Hematopoietic multipotent progenitor cell treated with erythropoietin and hydrocortisone succinate and interleukin-3 and kit ligand, for 4 days (in vitro differentiated cells): ENCODE measurements at regions not wholly inside any gene's neighbourhood (a gene's known extent, or its start where the extent isn't known, plus 50 kb on each side); places are given as distances from the start of the nearest gene placed in this dataset.

Experiments used
- DNase-seq: peaks from one replicate; pipeline ENCODE4 v3.0.0-alpha.2; 2015

DNA sequence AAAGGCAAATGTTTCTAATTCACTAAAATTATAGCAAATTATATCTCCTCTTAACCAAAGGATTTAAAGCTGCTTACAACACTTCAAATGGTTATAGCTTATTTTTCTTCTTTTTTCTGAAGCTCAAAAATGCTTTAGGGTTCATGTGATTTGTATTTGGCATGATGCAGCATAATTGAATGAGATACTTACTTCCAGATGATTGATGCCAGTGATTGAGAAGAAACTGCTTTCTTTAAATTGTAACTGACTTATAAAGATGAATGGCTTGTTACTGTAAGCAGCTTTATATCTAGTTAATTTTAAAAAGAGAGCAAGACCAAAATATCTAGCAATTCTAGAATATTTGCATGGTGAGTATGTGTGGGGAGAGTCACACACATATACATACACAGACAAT is 270.7 kb upstream of the THRB start:
- DNase-seq = no peak

DNA sequence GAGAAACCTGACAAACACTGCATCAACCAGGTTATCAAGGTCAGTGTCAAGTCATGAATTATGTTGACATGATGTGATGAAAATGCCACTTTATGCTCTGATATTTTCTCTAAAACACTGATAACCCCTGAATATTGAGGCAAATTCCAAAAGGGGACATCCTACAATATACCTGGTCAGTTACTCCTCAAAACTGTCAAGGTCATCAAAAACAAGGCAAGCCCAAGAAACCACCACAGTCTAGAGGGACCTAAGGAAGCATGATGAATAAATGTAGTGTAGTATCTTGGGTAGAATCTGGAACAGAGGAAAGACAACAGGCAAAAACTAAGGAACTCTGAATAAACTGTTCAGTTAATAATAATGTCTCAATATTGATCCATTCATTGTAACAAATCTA is 275.3 kb upstream of the THRB start:
- DNase-seq = no peak

- peak; percentile 82 for DNase-seq
Observed at GRCh38 chr3:24773798-24774197, 279.1 kb upstream of the THRB start.

- no peak for DNase-seq
Observed at GRCh38 chr3:24780991-24781390, 286.3 kb upstream of the THRB start.

DNA sequence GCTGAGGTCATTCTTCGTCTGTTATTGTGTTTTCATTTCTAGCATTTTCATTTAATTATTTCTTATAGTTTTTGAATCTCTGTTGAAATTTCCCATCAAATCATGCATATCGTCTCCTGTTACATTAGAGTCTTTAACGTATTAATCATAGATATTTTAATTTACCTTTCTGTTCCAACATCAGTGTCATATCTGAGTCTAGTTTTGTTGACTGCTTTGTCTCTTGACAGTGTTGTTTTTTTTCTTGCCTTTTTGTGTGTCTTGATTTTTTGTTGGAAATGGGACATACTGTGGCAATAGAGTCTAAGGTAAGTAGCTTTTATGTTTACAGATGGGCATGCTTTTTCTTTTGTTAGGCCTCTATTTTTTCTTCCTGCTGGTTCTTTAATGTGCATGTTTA is 286.8 kb upstream of the THRB start:
- DNase-seq = no peak

- no peak for DNase-seq
Observed at GRCh38 chr3:24793896-24794295, 299.2 kb upstream of the THRB start.

GRCh38 chr3:24802614-24803013 is 308.0 kb upstream of the THRB start:
- no peak for DNase-seq

DNA sequence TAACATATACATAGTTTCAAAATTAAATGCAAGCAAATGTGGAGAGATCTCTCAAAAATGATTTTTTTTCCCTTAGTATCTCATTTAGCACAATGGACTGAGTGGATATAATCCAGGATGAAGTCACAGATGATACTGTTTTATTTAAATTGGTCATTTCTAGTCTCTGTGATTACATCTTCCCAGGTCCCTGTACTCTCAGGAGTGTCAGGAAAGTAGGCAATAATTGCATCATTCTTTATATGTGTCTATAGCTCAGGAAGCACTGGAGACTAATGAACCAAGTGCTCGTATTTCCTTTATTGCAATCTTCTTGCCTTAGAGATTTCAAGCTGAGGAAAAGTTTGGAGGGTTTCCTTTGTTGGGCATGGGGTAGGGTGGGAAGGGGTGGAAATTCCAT is 309.4 kb upstream of the THRB start:
- no peak for DNase-seq

DNA sequence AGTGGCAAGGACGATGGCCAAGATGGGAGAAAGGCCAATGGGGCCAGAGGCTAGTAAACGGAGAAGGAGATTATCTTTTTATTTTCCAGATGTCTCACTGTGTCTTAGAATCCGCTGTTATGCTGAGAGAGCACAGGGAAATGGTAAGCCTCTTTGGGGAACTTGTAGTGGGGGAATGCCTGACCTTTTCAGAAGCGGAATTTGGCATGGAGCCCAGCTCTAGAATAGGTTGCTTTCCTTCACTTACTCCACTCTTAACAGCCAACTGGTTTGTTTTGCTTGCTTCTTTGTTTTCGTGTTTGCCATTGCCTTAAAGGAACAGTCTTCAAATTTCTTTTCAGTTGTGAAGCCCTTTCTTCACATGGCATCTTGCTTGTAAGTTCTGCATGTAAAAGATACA is 316.2 kb upstream of the THRB start:
- DNase-seq = no peak

- DNase-seq = no peak
Observed at GRCh38 chr3:24812116-24812515, 317.5 kb upstream of the THRB start.

DNA sequence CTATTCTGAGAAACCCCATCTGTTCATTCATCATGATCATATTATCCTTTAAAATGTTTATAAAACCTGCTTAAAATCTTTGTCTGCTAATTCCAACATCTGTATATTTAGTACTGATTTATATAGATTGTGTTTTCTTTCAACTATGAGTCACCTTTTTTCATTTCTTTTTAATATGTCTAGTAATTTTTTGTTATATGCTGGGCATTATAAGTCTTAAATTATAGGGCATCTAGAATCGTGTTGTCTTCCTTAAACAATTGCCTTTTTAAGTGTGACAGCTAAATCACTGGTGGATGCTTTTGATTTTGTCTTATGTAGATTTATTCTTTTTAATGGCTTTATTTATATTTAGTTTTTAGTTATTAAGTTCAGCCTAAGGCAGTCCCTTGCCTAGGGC is 323.4 kb upstream of the THRB start:
- DNase-seq = no peak

DNA sequence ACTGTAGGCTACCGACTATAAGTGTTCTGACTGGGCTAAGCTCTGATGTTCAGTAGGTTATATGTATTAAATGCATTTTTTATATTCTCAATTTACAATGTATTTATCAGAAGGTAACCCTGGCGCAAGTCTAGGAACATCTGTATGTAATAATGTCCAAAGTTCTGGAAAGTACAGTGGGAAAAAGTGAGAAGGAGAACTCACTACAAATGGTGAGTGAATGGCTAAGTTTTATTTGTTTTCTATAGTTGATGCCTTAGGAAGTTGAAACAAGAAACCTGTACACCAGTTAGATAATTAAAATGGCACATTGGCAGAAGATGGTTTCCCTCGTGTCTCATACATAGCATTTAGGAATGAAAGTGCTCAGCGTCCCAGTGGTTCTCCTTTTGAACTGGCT is 333.4 kb upstream of the THRB start:
- DNase-seq = no peak

DNA sequence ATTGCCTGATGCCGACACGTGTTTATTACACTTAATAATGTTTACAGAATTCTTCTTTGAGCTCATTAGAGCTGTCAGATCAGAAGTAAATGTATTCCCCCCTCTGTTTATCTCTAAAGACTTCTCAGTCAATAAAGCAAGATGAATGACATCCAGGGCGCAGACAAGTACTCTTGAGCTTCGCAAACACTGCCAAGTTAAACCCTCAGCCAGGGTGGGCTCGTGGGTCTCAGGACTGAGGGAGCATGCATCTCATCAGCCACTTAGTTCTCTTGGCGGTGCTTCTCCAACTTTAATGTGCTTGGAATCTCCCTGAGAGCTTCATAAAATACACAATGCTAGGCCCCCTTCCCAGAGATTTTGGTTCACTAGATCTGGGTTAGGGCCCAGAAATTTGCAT is 333.9 kb upstream of the THRB start:
- DNase-seq = no peak

- peak; percentile 38 for DNase-seq
Observed at GRCh38 chr3:24829011-24829581, 334.4 kb upstream of the THRB start.

GRCh38 chr3:24829629-24830229 is 335.1 kb upstream of the THRB start:
- DNase-seq = peak; percentile 12

GRCh38 chr3:24830230-24831152 is 335.8 kb upstream of the THRB start:
- DNase-seq = peak; percentile 3

GRCh38 chr3:24831221-24831620 is 336.6 kb upstream of the THRB start:
- no peak for DNase-seq

GRCh38 chr3:24832891-24833290 is 338.2 kb upstream of the THRB start:
- no peak for DNase-seq

- no peak for DNase-seq
Observed at GRCh38 chr3:24834442-24834841, 339.8 kb upstream of the THRB start.

DNA sequence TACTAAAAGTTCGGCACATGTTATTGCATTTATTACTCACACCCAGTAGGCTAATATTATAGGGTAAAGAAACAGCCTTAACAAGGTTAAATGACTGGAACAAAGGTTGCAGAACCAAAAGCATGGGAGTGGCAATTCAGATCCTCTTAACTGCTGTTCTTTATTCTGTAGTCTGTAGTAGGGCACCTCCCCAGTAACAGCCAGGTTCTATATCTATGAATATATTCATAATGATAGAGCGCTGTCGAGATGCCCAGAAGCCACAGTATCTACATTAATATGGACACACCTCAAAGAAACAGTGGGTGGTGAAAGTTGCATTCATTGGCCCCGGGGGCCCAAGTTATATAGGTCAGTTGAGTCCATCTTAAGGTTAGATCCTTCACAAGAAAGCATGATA is 340.9 kb upstream of the THRB start:
- no peak for DNase-seq

DNA sequence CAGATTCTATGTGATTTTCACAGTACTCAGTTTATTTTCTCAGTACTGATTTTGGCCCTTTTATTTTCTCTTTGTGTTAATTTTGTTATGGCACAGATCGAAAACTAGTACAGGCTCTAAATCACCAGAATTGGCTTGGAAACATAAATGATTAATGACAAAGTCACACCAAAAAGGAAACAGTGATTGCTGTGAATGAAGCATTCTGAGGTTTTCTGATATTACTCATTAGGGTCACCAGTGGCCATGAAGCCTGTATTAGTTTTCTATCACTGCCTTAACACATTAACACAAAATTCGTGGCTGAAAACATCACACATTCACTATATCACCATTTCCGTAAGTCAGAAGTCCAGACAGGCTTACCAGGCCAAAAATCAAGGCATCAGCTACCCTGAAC is 343.0 kb upstream of the THRB start:
- no peak for DNase-seq

DNA sequence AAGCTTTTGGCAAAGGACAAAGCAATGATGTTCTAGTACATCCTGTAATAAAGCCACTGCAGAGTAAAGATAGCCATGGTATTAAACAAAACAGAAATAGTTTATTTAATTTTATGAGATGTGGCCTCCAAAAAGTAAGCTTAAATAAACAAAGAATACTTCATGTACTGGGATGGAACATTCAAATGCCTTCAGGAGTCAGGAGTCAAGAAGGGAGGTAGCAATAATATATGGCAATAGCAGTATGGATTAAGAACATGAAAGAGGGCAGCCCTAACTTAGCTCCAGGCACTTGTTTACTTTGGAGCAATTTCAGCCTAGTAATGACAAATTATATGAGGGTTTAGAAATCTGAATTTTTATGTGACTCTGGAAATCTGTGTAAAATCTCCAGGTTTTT is 343.9 kb upstream of the THRB start:
- DNase-seq = no peak

GRCh38 chr3:24843955-24844354 is 349.3 kb upstream of the THRB start:
- DNase-seq = no peak

- no peak for DNase-seq
Observed at GRCh38 chr3:24845524-24846155, 351.0 kb upstream of the THRB start.
